RWPE2 (cell line): ENCODE measurements at regions not wholly inside any gene's neighbourhood (a gene's known extent, or its start where the extent isn't known, plus 50 kb on each side); places are given as distances from the start of the nearest gene placed in this dataset.

Experiments
- ATAC-seq: fragments of 200-7000 bp; cut with Tn5 transposase; 3 replicates; pipeline ENCODE4 v1.9.1; 2021; ENCODE audit warnings: low read depth
- DNase-seq: peaks from one replicate; pipeline ENCODE4 v3.0.0-alpha.2; 2020; ENCODE audit warnings: low spot score
- H3K27ac ChIP-seq: fragments of 450-650 bp; 2 replicates; pipeline ENCODE4 v1.5.1; 2017; ENCODE audit warnings: mild to moderate bottlenecking; ENCODE audit not compliant: poor library complexity, severe bottlenecking
- H3K27me3 ChIP-seq: fragments of 250-450 bp; sonication (Bioruptor Pico); 2 replicates; pipeline ENCODE4 v1.5.1; 2021; ENCODE audit warnings: mild to moderate bottlenecking, moderate library complexity; ENCODE audit not compliant: insufficient read depth, poor library complexity, severe bottlenecking
- H3K36me3 ChIP-seq: fragments of 250-450 bp; sonication (Bioruptor Pico); 2 replicates; pipeline ENCODE4 v1.5.1; 2020; ENCODE audit warnings: low read depth, mild to moderate bottlenecking, moderate library complexity
- H3K4me1 ChIP-seq: fragments of 250-450 bp; sonication (Bioruptor Pico); 2 replicates; pipeline ENCODE4 v1.5.1; 2021; ENCODE audit warnings: mild to moderate bottlenecking, moderate library complexity; ENCODE audit not compliant: insufficient read depth, poor library complexity, severe bottlenecking
- H3K4me3 ChIP-seq: fragments of 250-450 bp; sonication (Bioruptor Pico); 2 replicates; pipeline ENCODE4 v1.5.1; 2021; ENCODE audit warnings: mild to moderate bottlenecking, moderate library complexity; ENCODE audit not compliant: severe bottlenecking
- H3K9me3 ChIP-seq: fragments of 250-450 bp; sonication (Bioruptor Pico); 2 replicates; pipeline ENCODE4 v1.5.1; 2021; ENCODE audit warnings: mild to moderate bottlenecking, moderate library complexity; ENCODE audit not compliant: severe bottlenecking
- CTCF ChIP-seq: fragments of 450-650 bp; IDR thresholded peaks from one replicate; pipeline ENCODE4 v1.5.1; 2017; ENCODE audit warnings: mild to moderate bottlenecking, moderate library complexity; ENCODE audit not compliant: poor library complexity, severe bottlenecking

- Histone ChIP-seq H3K9me3 (no peaks in the 10 kb centered on the region), H3K27me3 (no peaks in the 10 kb centered on the region), H3K4me1 (no peaks in the 10 kb centered on the region), H3K4me3 (no peak overlapping the region), H3K36me3 (no peaks in the 10 kb centered on the region), H3K27ac (no peak overlapping the region)
- TF ChIP-seq CTCF: no peak
- DNase-seq: no peak
- ATAC-seq: no peak
Observed at GRCh38 chr9:74431467-74431866, 65.7 kb upstream of the RORB start.

GRCh38 chr9:74443036-74443750 lies 53.9 kb upstream of the RORB start:
- H3K27ac ChIP-seq: no peak overlapping the region
- H3K4me1 ChIP-seq: peaks cover 5% of the 10 kb centered on the region
- no peaks in the 10 kb centered on the region for H3K9me3 ChIP-seq
- H3K36me3 ChIP-seq: no peaks in the 10 kb centered on the region
- H3K27me3 ChIP-seq: no peaks in the 10 kb centered on the region
- DNase-seq: no peak
- no peak overlapping the region for H3K4me3 ChIP-seq
- no peak for TF ChIP-seq CTCF
- peak; percentile 77 for ATAC-seq

- Histone ChIP-seq H3K27ac (no peak overlapping the region), H3K27me3 (no peaks in the 10 kb centered on the region), H3K36me3 (no peaks in the 10 kb centered on the region), H3K4me3 (no peak overlapping the region), H3K4me1 (peaks cover 5% of the 10 kb centered on the region), H3K9me3 (no peaks in the 10 kb centered on the region)
- DNase-seq (no peak), ATAC-seq (no peak)
- TF ChIP-seq CTCF: no peak
Observed at GRCh38 chr9:74444369-74444768, 52.8 kb upstream of the RORB start.
